ENCODE measurements at regions not wholly inside any gene's neighbourhood (a gene's known extent, or its start where the extent isn't known, plus 50 kb on each side); places are given as distances from the start of the nearest gene placed in this dataset.

GRCh38 chr2:41705634-41706033 is 342.2 kb upstream of the PKDCC start:
- ATAC-seq, result no peak

GRCh38 chr2:41706286-41706685 is 341.5 kb upstream of the PKDCC start:
- ATAC-seq, result no peak

- no peak for ATAC-seq
Measured at GRCh38 chr2:41707790-41708451, 339.9 kb upstream of the PKDCC start.

GRCh38 chr2:41709702-41710599 is 337.9 kb upstream of the PKDCC start:
- peak; percentile 32 to 60 for ATAC-seq

GRCh38 chr2:41710944-41711343 is 336.9 kb upstream of the PKDCC start:
- no peak for ATAC-seq

GRCh38 chr2:41711736-41712135 is 336.1 kb upstream of the PKDCC start:
- no peak for ATAC-seq

GRCh38 chr2:41716497-41716896 is 331.3 kb upstream of the PKDCC start:
- no peak for ATAC-seq

- no peak for ATAC-seq
Measured at GRCh38 chr2:41717839-41718238, 330.0 kb upstream of the PKDCC start.

- ATAC-seq, result no peak
Measured at GRCh38 chr2:41718705-41719104, 329.1 kb upstream of the PKDCC start.

- no peak for ATAC-seq
Measured at GRCh38 chr2:41719756-41720155, 328.1 kb upstream of the PKDCC start.

- peak; percentile 21 to 27 for ATAC-seq
Measured at GRCh38 chr2:41720331-41721251, 327.2 kb upstream of the PKDCC start.

- ATAC-seq, result no peak
Measured at GRCh38 chr2:41722668-41723369, 325.0 kb upstream of the PKDCC start.

GRCh38 chr2:41723526-41723925 is 324.3 kb upstream of the PKDCC start:
- no peak for ATAC-seq

GRCh38 chr2:41724465-41724864 is 323.4 kb upstream of the PKDCC start:
- ATAC-seq, result no peak

- no peak for ATAC-seq
Measured at GRCh38 chr2:41725901-41726300, 321.9 kb upstream of the PKDCC start.

- ATAC-seq, result no peak
Measured at GRCh38 chr2:41726364-41726763, 321.5 kb upstream of the PKDCC start.

GRCh38 chr2:41727152-41727551 is 320.7 kb upstream of the PKDCC start:
- ATAC-seq, result no peak

GRCh38 chr2:41727711-41728110 is 320.1 kb upstream of the PKDCC start:
- no peak for ATAC-seq

- ATAC-seq, result no peak
Measured at GRCh38 chr2:41728788-41729338, 319.0 kb upstream of the PKDCC start.

GRCh38 chr2:41729800-41730364 is 317.9 kb upstream of the PKDCC start:
- ATAC-seq, result no peak

- no peak for ATAC-seq
Measured at GRCh38 chr2:41735006-41735405, 312.8 kb upstream of the PKDCC start.

- no peak for ATAC-seq
Measured at GRCh38 chr2:41735476-41735875, 312.3 kb upstream of the PKDCC start.
